Activated CD8-positive, alpha-beta memory T cell treated with anti-CD3 and anti-CD28 coated beads, Interleukin-2, amount 50 U/mL, for 24 hours (primary cell): ENCODE measurements at regions not wholly inside any gene's neighbourhood (a gene's known extent, or its start where the extent isn't known, plus 50 kb on each side); places are given as distances from the start of the nearest gene placed in this dataset.

Experiments
- DNase-seq: peaks from one replicate; pipeline ENCODE4 v3.0.0-alpha.2; 2020; ENCODE audit errors: extremely low read depth

DNA sequence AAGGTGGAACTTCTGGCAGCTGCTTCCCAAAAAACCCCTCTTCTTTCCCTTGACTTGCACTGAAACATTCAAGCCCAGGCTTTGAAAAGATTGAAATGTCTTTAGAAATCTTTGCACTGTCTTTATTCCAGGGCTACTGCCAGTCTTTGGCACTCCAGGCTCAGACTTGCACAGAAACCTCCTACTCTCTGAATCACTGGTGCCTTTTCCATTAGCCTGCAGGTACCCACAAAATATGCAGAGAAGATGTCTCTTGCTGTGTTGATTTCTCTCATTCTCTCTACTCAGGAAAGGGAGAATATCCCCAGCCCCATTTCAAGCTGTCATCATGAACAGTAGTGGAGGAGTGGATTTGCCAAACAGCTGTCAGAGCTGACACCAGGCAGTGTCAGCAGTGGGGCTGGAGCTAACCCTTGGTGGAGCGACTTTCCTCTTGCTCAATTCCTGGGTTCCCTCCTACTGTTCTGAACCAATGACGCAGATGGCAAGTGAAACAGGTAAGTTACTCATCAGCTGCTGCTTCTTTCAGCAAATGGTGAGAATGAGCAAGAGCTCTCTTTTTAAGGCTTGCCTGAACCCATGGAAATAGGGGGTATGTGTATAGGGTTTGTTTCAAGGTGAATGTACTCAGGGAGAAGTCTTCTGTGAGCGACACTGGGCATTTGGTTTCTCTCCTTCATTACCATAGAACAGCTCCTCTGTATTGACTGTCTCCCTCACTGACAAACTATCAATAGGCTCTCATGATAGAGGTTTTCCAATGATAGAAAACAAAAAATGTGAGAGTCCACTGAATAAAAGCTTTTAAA is 362.4 kb downstream of the ADRA2A start:
- DNase-seq = no peak

DNA sequence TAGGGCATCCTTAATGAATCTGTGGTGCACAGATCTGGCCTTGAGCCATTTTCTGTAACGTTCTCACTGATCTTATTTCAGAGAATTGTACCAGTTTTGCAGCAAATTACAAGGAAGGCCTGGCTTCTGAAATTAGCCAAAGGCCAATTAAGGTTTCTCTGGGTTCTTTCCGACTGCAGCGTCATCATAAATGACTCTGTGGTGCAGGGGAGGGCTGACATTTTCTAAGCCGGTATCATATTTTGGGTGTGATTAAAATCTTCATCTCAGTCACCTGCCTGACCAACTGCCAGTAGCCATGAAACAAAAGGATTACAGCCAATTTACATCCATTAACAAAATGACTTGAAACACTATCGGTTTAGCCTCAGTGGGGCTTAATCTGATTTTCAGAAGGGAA is 363.7 kb downstream of the ADRA2A start:
- no peak for DNase-seq

DNA sequence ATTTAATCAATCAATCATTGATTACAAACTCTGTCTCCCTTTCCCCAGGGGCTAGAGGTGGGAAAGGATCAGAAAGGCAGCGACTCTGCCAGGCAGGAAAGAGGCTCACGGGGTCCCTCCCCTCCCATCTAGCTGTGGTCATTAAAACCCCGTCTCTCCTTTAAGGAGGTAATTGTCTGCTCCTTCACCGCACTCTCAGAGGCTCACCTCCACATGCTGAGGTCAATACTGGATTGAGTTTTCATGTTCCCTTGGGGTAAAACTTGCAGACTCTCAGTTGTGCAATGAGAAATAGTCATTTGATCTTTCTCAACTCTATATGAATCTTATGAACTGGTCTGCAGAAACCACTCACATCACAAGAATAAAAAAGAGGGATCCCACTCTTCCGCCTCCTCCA is 368.8 kb downstream of the ADRA2A start:
- DNase-seq = no peak

DNA sequence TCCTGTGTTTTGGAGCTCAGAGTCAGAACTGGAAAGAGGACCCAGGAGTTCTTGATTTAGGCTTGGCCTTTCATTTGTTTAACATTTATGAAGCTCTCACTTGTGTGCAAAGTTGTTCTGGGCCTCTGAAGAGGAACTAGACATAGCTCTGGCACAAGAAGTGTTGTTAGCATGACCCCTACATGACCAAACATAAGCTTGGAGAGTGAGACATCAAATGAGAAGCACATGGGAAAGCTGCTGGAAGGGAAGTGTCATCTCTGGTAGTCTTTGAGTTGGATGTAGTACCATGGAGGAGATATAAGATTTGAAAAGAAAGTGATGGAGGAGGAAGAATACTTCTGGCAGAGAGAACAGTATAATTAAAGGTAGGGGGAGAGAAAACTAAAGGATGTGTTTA is 370.1 kb downstream of the ADRA2A start:
- DNase-seq = no peak

DNA sequence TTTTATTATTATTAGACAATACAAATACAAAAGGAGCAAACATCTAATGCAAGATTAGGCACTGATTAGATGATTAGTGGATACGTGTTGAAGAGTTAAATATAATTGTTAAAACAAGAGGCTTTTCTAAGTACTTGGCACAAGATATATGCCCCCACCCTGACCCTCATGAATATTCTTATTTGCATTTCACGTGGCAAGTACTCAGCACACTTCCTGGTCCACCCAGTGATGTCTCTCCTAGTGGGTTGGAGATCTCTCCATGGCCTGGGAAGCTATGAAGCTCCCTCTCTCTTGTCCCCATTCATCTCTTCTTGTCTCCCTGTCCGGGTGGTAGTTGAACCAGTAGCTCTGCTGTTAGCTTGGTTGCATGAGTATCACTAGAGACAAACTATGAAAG is 375.3 kb downstream of the ADRA2A start:
- no peak for DNase-seq

DNA sequence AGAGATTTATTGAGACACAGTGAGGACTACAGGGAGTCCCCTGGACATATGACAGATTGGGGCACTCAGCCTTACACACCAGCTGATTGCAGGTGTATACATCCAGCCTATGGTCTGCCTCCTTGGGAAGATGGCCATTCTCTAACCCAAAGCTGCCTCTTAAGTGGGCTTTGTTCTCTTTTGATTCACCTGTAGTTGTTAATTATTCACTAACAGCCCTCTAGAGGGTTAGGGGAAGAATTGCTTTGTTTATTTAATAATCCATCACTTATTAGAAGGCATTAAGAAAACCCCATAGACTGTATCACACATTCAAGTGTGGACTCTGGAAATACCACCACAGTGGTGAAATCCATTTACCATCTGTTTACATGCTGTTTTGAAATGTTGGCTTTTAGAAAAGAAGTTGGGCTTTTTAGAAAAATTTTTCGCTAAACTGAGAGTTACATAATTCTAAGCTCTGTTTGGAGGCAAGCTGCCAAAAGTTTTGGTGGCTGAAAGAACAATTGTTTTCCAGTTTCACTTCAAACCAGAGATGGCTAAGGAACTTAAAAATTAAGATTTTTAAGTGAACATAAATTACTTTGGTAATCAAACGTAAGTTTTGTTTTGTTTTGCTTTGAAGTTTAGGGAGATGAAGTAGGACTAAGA is 379.1 kb downstream of the ADRA2A start:
- DNase-seq = no peak

DNA sequence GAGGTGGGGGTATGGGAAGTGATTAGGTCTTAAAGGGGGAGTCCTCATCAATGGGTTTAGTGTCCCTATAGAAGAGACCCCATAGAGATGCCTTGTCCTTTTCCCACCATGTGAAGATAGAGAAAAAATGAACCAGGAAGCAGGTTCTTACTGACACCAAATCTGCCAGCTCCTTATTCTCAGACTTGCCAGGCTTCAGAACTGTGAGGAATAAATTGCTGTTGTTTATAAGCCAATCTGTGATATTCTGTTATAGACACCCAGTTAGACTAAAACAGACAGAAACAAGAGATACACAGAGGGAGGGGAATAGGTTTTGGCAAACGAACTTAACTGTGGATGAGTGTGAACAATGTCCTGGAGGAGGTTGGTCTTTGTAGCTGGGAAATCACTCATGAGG is 381.4 kb downstream of the ADRA2A start:
- no peak for DNase-seq

DNA sequence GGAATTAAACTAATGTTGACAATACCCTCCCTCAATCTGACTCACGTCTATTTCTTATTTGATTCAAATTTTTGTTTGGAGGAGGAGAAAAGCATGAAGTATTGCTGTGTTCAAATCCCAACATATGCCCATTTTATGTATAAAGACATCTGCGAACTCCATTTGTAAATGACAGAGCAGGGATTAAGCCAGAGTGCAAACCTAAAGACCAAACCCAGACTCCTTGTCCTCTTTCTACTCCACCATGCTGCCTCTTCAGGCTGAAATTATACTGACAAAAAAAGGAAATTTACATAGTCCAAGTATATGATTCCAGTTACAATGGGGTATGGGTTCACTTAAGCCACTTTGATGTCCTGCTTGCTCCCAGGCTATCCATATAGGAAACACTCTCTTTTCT is 383.1 kb downstream of the ADRA2A start:
- DNase-seq = no peak

DNA sequence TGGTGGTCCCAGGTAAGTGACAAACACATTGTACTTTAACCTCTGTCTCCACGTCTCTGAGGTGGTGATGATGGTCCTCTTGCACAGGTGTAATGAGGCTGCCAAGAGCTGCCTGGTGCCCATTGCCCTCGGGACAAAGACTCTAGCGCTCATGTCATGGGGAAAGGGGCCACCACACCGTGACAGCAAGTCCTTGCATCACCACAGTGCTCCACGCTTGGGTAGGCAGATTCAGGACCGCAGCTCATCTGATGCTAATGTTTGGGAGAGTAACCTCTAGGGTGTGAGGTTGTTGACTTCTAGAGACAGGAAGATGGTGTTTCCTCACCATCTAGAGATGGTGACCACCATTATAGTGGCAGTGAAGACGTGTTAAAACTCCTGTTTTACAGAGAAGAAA is 395.6 kb downstream of the ADRA2A start:
- no peak for DNase-seq

DNA sequence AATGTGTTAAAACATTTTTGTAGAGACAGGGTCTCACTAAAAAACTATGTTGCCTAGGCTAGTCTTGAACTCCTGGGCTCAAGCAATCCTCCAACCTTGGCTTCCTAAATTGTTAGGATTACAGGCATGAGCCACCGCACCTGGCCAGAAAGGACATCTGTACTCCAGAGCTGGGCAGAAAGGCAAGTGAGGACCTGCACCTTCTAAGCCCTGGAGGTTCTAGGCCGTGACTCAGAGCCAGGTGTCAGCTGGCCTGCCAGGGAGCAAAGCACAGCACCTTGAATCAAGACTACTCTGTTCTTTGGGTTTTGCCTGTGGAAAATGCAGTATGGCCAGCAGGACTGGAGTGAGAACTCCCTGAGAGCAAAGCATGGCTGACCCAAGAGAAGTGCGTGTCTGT is 396.5 kb downstream of the ADRA2A start:
- no peak for DNase-seq

DNA sequence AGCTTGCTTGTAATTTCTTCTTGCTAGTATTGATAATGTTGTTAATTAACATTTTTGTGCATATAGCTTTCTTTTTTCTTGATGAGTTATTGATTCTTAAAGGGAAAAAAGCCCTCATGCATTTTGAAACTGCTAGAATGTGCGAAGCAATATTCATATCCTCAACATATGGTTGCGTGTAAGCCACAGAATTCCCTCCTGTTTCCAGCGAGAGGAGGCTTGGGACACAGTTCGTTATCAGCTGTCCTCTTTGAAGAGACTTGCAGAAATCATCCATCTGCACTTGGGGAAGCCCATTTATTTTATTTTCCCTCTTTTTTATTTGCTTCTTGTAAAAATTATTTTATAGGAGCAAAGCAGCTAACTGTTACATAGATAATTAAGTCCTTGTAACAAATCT is 398.0 kb downstream of the ADRA2A start:
- no peak for DNase-seq

DNA sequence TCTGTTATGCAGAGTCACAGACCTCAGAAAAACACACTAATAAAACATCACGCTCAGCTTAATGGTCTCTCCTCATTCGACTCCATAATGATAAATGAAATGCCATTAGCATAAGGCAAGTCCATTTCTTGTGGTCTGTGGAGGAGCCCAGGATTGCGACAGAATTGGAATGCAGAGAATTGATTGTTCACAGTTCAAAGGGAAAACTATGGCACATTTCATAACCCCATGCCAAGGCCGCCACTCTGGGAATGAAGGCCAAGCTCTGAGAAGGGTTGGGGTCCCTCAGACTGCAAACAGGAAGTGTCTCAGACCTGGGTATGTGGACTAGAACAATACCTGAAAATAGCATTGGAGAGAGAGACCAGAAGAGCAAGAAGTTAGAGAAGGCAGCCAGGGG is 398.9 kb downstream of the ADRA2A start:
- DNase-seq = no peak

DNA sequence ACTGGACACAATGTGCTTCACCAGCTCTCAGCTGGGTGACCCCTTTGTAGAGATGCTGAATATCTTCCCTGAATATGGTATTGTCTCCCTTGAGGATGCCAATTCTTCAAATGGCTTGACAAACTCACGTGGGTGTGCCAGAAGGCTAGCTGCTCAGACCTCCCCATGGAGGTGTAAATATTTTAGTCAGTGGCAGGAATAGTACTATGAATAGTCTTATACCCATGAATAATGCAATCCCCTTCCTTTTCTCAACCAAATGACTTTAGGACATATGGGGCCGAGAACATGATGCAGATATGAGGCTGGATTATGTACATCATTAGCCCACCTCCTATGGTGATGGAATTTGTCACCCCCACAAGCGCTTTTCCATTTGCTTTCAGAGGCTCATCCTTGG is 401.8 kb downstream of the ADRA2A start:
- DNase-seq = no peak

DNA sequence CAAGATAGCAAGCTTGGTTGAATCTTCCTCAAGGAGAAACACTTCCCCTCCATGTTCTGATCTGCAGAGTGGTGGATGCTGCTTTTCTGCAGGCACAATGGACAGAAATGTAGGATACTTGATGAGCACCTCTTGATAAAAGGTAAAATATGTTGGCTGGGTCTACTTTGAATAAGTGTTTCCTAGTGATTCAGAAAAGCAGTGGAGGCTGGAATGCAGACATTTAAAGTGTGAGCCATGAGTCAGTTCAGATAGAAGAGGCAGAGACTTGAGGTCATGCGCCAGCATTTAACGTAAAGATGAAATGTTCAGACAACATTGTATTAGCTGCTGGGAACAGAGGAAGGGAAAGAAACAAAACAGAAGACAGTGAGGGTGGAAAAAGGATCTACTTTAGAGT is 403.1 kb downstream of the ADRA2A start:
- DNase-seq = no peak

DNA sequence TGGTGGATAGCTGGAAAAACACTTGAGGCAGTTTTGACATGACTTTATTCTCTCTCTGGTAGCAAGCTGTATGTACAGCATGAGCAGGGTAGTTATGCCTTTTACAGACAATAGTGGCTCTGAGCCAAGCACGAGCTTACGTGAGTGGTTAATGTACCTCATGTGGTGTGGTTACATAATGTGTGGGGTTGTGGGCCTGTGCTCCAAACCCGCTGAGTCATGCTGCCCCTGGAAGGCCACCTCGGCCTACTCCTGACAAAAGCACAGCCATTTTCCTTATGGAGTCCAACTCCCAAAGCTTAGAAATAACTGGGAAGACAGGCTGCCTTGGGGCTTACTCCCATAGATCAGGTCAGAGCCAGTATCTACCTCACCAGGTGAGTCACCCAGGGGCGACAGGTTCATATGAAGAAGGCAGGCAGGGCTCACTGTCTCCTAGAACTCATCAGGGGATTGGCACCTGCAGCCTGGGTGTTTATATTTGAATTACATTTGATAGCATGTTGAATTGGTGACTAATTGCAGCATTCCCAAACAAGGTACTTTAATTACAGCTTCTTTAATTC is 404.5 kb downstream of the ADRA2A start:
- DNase-seq = no peak

DNA sequence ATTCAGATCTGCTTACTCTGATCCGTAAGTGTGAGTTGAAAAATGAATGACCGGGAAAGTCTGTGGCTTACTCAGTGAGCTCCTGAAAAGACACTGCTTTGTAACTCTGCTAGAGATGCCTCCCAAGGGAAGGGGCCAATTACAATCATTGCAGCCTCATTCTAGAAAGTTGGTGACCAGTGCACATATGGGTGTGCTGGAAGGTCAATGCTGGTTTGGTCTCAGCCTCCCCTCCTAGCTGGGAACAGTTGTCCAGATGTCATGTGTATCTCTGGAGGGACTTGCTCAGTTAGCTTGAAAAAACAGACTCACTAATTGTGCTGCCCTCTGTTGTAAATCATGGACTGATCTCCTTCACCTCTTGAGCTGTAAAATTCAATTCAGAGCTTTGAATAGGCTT is 405.0 kb downstream of the ADRA2A start:
- no peak for DNase-seq

DNA sequence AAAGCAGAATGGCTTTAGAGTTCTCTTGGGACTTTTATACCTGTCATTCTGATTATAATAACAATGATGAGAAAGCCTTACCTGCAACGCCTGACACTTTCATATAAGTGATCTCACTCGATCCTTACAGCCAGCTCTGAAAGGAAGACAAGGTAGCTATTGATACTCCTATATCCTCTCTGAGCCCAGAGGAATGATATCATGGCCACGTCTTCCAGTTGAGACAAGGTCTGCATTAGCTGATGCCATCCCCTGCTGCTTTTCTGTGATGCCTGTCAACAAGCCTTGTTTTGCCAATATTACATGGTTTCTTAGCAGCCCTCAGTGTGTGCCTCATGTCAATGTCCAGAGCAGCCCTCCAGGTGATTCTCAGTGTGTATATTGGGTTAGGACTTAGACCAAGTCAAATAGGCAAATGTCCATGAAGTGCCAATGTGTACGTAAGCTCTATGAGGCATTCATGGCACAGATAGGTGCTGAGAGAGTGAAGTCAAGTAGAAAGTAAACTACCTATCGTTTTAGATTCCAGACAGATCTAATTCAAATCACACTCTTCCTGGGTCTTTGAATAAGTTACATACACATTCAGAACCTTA is 405.9 kb downstream of the ADRA2A start:
- no peak for DNase-seq

DNA sequence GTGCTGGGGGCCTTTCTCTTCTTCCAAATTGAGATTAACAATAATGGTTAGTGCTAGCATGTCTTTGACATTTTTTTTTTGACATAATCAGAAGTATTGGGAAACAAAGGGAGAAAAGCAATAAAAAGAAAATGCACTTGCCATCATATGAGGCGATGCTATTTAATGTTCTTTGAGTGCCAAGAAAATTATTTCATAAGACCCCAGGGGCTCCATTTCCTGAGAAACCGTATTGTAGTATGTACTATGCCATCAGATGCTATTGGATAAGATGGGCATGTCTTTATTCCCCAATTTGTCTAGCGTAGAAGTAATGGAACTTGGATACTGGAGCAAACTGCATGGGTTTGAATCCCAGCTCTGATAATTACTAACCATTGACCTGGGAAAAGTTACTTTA is 408.9 kb downstream of the ADRA2A start:
- no peak for DNase-seq

DNA sequence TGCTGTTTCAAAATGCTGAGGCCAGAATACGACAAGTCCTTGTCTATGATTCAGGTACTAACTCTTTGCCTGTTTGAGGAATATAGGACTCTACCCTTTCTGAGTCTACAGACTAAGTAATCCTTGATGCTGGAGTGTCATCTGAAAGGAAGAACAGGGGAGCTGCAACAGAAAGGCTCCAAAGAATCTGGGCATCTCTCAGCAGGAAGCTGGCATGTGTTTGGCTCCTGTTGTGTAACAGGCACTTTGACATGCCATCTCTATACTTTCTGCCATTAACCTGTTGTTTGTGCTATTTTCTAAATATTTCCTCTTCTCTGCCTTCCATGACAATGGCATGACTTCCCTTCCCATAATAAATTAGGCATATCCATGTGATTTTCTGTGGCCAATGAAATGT is 409.5 kb downstream of the ADRA2A start:
- DNase-seq = no peak

DNA sequence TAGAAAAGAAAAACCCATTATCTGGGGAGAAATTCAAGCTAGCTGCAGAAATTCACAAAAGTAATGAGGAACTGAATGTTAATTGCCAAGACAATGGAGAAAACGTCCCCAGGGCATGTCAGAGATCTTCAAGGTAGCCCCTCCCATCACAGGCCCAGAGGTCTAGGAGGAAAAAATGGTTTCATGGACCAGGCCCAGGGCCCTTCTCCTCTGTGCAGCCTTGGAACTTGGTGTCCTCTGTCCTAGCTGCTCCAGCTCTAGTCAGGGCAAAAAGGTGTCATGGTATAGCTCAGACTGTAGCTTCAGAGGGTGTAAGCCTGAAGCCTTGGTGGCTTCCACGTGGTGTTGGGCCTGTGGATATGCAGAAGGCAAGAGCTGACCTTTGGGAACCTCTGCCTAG is 411.8 kb downstream of the ADRA2A start:
- DNase-seq = no peak

DNA sequence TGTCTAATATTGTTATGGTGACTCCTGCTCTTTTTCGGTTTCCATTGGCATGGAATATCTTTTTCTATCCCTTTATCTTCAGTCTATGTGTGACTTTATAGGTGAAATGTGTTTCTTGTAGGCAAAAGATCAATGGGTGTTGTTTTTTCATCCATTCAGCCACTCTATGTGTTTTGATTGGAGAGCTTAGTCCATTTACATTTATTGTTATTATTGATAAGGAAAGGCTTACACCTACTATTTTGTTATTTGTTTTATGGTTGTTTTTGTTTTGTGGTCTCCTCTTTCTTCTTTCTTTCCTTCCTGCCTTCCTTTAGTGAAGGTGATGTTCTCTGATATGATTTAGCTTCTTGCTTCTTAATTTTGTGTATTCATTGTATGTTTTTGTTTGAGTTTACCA is 414.3 kb downstream of the ADRA2A start:
- DNase-seq = no peak

DNA sequence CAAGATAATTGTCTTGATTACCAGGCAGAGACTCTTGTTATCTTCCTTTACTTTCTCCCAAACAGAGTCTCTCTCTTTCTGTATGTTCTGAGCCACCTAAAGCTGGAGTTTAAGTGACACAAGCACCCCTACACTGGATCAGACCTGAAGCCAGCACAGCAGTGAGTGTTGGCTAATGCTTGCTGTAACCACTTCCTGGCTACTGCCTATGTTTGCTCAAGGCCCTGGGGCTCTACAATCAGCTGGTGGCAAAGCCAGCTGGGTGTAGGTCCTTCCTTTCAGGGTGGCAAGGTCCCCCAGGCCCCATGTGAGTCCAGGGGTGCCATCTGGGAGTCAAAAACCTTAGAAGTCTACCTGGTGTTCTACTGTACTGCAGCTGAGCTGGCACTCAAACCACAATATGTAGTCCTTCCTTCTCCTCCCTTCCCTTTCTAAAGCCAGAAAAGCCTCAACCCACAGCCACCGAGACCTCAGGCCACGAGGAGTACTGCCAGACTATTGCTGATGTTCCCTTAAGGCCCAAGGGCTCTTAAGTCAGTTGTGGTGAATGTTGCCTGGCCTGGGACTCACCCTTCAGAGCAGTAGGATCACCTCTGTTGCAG is 416.3 kb downstream of the ADRA2A start:
- no peak for DNase-seq

DNA sequence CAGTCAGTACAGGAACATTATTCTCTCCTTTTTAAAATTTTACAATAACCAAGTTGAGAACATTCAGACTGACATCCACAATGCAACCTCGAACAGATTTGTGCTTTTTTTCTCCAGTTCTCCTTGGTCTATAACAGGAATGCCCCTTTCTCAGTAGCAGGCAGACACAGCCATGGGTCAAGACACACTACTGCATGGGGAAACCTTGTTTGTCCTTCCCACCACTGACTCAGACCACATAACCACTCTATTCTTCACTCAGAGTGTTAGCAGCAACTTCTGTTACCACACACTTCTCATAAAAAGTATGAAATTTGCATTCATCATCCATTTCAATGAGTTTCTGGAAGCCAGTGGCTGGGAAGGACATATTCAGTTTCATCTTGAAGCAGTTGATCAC is 421.7 kb downstream of the ADRA2A start:
- no peak for DNase-seq
